ENCODE measurements at regions not wholly inside any gene's neighbourhood (a gene's known extent, or its start where the extent isn't known, plus 50 kb on each side); places are given as distances from the start of the nearest gene placed in this dataset.

DNA sequence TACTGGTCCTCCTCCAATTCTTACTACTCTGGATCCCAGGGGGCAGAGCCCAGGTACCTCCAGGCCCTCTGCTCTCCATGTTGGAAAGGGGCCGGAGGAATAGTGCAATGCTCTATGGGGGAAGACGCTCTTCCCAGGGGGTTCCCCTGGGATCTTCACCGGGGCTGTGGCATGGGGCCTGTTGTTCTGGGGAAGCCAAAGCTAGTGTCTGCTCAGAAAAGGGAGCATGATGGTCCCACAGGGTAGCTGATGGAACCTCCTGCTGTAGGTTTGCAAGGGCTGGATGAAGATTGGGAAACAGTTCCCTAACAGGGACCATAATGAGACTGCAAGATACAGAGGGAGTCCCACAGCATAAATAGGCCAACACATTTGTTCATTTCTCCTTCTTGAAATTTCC, 114.7 kb downstream of the IRX5 start (continued):
- TF ChIP-seq ZNF395 (CRISPR knock-in tag; IDR thresholded peaks at IDR 0.05), result no peak
- TF ChIP-seq TEAD2 (tag; IDR thresholded peaks at IDR 0.05), result no peak
- TF ChIP-seq, protein P1, sequence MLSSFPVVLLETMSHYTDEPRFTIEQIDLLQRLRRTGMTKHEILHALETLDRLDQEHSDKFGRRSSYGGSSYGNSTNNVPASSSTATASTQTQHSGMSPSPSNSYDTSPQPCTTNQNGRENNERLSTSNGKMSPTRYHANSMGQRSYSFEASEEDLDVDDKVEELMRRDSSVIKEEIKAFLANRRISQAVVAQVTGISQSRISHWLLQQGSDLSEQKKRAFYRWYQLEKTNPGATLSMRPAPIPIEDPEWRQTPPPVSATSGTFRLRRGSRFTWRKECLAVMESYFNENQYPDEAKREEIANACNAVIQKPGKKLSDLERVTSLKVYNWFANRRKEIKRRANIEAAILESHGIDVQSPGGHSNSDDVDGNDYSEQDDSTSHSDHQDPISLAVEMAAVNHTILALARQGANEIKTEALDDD (IDR thresholded peaks at IDR 0.05), result no peak
- no peak for TF ChIP-seq HNRNPUL1 (IDR thresholded peaks at IDR 0.05; ENCODE audit: low read length)
- TF ChIP-seq PRMT5 (CRISPR knock-in tag; IDR thresholded peaks at IDR 0.05), result no peak

GRCh38 chr16:55045756-55046460, 115.2 kb downstream of the IRX5 start:
- ChIA-PET POLR2A (no interaction called here), CTCF (ENCODE audit: low intra/inter-chr PET ratio) (no interaction called here)
- Histone ChIP-seq H3K79me2 (ENCODE audit: control insufficient read depth, insufficient read depth, low read length) (no peaks in the 10 kb centered on the region), H3K9me3 (replicated peaks; ENCODE audit: control insufficient read depth, insufficient read depth, low read depth, low read length) (no peaks in the 10 kb centered on the region), H4K20me1 (replicated peaks; ENCODE audit: control insufficient read depth, insufficient read depth, low read length) (no peaks in the 10 kb centered on the region; the same call in 1 of the 2 replicates), H3K36me3 (ENCODE audit: control insufficient read depth, insufficient read depth, low read length) (no peaks in the 10 kb centered on the region), H2AFZ (ENCODE audit: low read depth, low read length) (no peak overlapping the region), H3K27ac (ENCODE audit: extremely low read depth, low read depth, low read length) (no peak overlapping the region), H3K9ac (ENCODE audit: insufficient read depth in 1 of 2, low read depth in 2 of 2, low read length in 2 of 2) (no peak overlapping the region), H3K4me2 (ENCODE audit: insufficient read depth, low read length) (no peak overlapping the region), H3K9me1 (ENCODE audit: control insufficient read depth, insufficient read depth, low read length) (no peaks in the 10 kb centered on the region), H3K4me3 (no peak overlapping the region), H3K27me3 (ENCODE audit: control insufficient read depth in 2 of 2, insufficient read depth in 2 of 2, low read length in 2 of 2) (peaks cover 0 to 35% of the 10 kb centered on the region in 2 experiments; a peak in 3 of 5 replicates), H3K4me1 (replicated peaks in 1 of 2; ENCODE audit: control insufficient read depth in 2 of 2, insufficient read depth in 2 of 2, low read length in 2 of 2) (no peaks in the 10 kb centered on the region)
- FAIRE-seq (no peak), DNase-seq (ENCODE audit: extremely low read depth in 1 of 4, low spot score in 3 of 4) (no peak), ATAC-seq (no peak)
- in situ Hi-C loops (cut with MboI), result no loop called here
- BruUV-seq (replicated peaks), result no TSS peak
- no peak for TF ChIP-seq ZNF717 (CRISPR knock-in tag; IDR thresholded peaks at IDR 0.05)
- TF ChIP-seq DEAF1 (CRISPR knock-in tag; IDR thresholded peaks at IDR 0.05), result no peak
- TF ChIP-seq ETV1 (tag; conservative IDR thresholded peaks at IDR 0.05; ENCODE audit: low read depth), result no peak
- no peak for TF ChIP-seq BRF2 (IDR thresholded peaks at IDR 0.05; ENCODE audit: borderline replicate concordance, insufficient read depth, insufficient read length)
- no peak for TF ChIP-seq MYBL2 (IDR thresholded peaks at IDR 0.05; ENCODE audit: low read depth)
- no peak for TF ChIP-seq MYBL2 (CRISPR knock-in tag; IDR thresholded peaks at IDR 0.05; ENCODE audit: borderline replicate concordance)
- no peak for TF ChIP-seq ZNF146 (CRISPR knock-in tag; IDR thresholded peaks at IDR 0.05; ENCODE audit: unreplicated experiment)
- intact Hi-C loops (cut with micrococcal nuclease), result no loop called here
- WGBS (ENCODE audit: insufficient coverage, low coverage, missing lambda C conversion rate), result 3% methylated on average over 11 of the region's 11 CpGs

Data from K562 (cell line).